ENCODE measurements at regions not wholly inside any gene's neighbourhood (a gene's known extent, or its start where the extent isn't known, plus 50 kb on each side); places are given as distances from the start of the nearest gene placed in this dataset.
A peak's percentile ranks its signal among the peaks of the same experiment; 100 is the strongest.

DNA sequence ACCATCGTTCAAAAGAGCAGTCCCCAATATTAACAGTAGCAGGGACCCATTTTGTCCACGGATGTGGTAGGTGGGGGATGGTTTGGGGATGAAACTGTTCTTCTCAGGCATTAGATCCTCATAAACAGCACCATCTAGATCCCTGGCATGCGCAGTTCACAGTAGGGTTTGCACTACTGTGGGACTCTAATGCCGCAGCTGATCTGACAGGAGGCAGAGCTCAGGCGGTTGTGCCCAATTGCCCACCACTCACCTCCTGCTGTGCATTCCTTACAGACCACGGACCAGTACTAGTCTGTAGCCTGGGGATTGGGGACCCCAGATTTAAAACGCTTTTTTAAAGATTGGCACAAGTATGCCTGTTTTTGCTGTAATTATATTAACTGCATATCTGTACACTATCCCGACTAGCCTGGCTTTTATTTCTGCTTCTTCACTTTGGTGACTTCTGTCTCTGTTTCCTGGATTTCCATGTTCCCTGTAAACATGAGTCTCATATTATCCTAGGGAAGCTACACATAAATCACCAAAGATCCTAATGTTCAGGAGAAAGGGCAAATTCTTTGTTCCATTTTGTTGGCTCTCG is 163.3 kb upstream of the AKR1E2 start:
- Histone ChIP-seq H3K27ac (peak overlapping the region; percentile 87 to 96 (median 92)), H3K4me1 (peaks cover 0 to 52% (median 36%) of the 10 kb centered on the region in 9 donors), H3K27me3 (no peaks in the 10 kb centered on the region), H3K9me3 (no peaks in the 10 kb centered on the region), H3K4me3 (peak overlapping the region in 4 of 10 donors; percentile 12 to 19 (median 16)), H3K36me3 (no peaks in the 10 kb centered on the region)
- DNase-seq: peak in 1 of 2 donors; percentile 31
- 44 to 46% methylated on average over 9 of the region's 9 CpGs for WGBS, 2 donors
- ATAC-seq: peak in 7 of 8 donors; percentile 36 to 70 (median 52)
- TF ChIP-seq, protein P1, sequence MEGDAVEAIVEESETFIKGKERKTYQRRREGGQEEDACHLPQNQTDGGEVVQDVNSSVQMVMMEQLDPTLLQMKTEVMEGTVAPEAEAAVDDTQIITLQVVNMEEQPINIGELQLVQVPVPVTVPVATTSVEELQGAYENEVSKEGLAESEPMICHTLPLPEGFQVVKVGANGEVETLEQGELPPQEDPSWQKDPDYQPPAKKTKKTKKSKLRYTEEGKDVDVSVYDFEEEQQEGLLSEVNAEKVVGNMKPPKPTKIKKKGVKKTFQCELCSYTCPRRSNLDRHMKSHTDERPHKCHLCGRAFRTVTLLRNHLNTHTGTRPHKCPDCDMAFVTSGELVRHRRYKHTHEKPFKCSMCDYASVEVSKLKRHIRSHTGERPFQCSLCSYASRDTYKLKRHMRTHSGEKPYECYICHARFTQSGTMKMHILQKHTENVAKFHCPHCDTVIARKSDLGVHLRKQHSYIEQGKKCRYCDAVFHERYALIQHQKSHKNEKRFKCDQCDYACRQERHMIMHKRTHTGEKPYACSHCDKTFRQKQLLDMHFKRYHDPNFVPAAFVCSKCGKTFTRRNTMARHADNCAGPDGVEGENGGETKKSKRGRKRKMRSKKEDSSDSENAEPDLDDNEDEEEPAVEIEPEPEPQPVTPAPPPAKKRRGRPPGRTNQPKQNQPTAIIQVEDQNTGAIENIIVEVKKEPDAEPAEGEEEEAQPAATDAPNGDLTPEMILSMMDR (IDR thresholded peaks at IDR 0.05): no peak
- intact Hi-C loops (cut with DNase I): loop anchor here in 8 of 10 donors (1.0 to 10.0 kb wide), 17 partner anchors 24 to 1468 kb away; partner anchors contain the start of gene KLF6 (in 2 of the 8)

DNA sequence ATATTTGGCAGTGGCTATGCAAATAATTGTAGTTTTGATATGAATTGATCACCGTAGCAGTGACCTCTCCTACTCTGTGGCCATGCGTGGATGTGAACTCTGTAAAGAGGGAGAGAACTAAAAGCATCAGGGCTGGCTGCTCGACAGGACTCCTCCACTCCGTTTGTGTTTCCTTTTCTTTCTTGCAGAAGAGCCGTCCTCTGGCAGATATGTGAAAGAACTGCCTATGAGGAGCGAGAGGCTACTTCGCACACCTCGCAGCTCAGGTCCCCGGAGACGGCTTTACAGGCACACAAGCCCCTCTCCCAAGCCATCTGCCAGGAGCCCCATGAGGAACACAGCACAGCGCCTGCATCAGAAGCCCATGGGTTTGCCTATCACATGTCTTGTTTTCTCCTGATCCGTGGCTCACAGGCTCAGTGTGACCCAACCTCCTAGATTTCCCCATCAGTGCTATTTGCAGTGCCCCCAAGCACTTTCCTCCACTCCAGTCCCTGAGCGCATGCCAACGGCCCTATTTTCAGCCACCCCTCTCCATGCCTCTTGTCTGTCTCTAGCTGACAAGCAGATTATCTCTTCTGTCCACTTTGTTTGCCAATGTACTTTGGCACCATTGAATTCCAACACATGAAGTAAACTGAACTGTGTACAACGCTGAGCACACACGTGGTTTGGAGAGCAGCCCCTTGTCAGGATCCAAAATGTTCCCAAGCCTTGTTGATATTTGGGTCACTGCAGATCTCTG is 164.3 kb upstream of the AKR1E2 start:
- peak overlapping the region in 6 of 10 donors; percentile 2 to 35 (median 18) for H3K4me3 ChIP-seq

DNA sequence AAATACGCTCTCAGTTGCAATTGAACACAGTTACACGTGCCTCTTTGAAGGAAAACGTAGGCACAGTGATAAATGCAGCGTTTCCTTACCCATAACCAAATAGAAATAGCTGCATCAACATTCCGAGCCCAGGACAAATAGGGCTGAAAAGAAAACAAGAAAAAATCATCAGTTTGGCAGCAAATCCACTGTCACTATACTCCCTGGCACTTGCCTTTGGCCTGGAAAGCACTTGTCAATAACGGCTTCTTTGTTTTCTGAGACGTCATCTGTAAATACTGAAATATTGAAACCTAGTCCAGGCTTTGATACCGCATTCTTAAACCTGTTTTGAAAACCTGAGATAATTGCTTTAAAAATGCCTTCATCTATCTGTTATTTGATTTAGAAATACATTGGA is 167.2 kb upstream of the AKR1E2 start:
- no peaks in the 10 kb centered on the region for H3K36me3 ChIP-seq
- DNase-seq (no peak), ATAC-seq (no peak)
- H3K9me3 ChIP-seq: no peaks in the 10 kb centered on the region
- intact Hi-C loops (cut with DNase I): loop anchor here (5.0 to 10.0 kb wide), 17 partner anchors 109 to 1464 kb away; partner anchors contain the start of gene KLF6 (in 2 of the 10)
- no peak overlapping the region for H3K4me3 ChIP-seq
- no peaks in the 10 kb centered on the region for H3K27me3 ChIP-seq
- peaks cover 0 to 51% (median 26%) of the 10 kb centered on the region in 9 donors for H3K4me1 ChIP-seq
- H3K27ac ChIP-seq: no peak overlapping the region
- TF ChIP-seq, protein P1 (IDR thresholded peaks at IDR 0.05): no peak
- WGBS, 2 donors: 89 to 90% methylated on average over 8 of the region's 8 CpGs

More for the DNA sequence above, 164.3 kb upstream of the AKR1E2 start:
- H3K36me3 ChIP-seq: no peaks in the 10 kb centered on the region
- peaks cover 0 to 52% (median 36%) of the 10 kb centered on the region in 9 donors for H3K4me1 ChIP-seq
- peak; percentile 71 to 95 (median 81) for ATAC-seq
- WGBS, 2 donors: 41 to 47% methylated on average over 16 of the region's 16 CpGs
- H3K9me3 ChIP-seq: no peaks in the 10 kb centered on the region
- TF ChIP-seq, protein P1 (IDR thresholded peaks at IDR 0.05): no peak
- intact Hi-C loops (cut with DNase I): loop anchor here in 8 of 10 donors (1.0 to 10.0 kb wide), 15 partner anchors 23 to 1467 kb away; partner anchors contain the start of gene KLF6 (in 2 of the 8)
- no peaks in the 10 kb centered on the region for H3K27me3 ChIP-seq
- DNase-seq: peak; percentile 83
- peak overlapping the region; percentile 87 to 96 (median 92) for H3K27ac ChIP-seq

DNA sequence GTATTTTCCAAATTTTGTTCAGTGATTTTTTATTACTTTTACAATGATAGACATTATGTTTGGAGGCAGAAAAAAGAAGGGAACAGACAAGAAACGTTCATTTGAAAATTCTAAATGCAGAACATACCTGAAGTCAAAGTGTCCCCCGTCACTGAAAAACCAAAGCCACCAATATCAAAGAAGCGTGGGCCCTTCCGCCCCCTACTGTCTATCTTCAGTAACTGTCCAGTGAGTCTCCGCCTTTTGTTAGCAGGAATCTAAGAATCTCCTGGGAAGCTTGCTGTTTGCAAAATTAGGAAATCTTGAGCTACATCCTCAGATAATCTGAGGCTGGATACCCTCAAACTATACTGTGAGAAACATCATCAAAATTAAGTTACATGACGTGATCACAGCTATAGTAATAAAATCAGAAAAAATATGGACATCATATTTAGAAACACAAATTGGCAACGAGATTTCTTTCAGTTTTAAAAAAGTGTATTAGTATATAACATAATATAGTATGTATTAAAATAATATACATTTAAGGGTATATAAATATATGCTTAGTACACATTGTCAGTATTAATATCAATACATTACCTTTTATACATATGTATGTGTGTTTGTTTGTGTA is 169.3 kb upstream of the AKR1E2 start:
- Histone ChIP-seq H3K27ac (no peak overlapping the region), H3K9me3 (no peaks in the 10 kb centered on the region), H3K4me3 (no peak overlapping the region), H3K4me1 (peaks cover 0 to 34% (median 10%) of the 10 kb centered on the region in 9 donors), H3K36me3 (no peaks in the 10 kb centered on the region), H3K27me3 (no peaks in the 10 kb centered on the region)
- DNase-seq: peak; percentile 33 to 70
- TF ChIP-seq, protein P1 (IDR thresholded peaks at IDR 0.05): peak; percentile 79 to 95 (median 93)
- whole genome bisulfite sequencing, 2 donors: 15% methylated on average over 7 of the region's 7 CpGs
- intact Hi-C loops (cut with DNase I): loop anchor here (2.0 to 10.0 kb wide), 18 partner anchors 111 to 1462 kb away; partner anchors contain the start of gene KLF6 (in 2 of the 10)
- ATAC-seq: peak in 6 of 8 donors; percentile 50 to 72 (median 64)
